Inflammatory macrophage (primary cell): ENCODE measurements at regions not wholly inside any gene's neighbourhood (a gene's known extent, or its start where the extent isn't known, plus 50 kb on each side); places are given as distances from the start of the nearest gene placed in this dataset.

ENCODE experiments used
- DNase-seq, 2 donors: peaks; one replicate each; pipeline ENCODE4 v3.0.0-alpha.2; 2020 to 2022

- DNase-seq: no peak
These were observed 192.4 kb upstream of the CSF3R start for GRCh38 chr1:36675106-36675505.

DNA sequence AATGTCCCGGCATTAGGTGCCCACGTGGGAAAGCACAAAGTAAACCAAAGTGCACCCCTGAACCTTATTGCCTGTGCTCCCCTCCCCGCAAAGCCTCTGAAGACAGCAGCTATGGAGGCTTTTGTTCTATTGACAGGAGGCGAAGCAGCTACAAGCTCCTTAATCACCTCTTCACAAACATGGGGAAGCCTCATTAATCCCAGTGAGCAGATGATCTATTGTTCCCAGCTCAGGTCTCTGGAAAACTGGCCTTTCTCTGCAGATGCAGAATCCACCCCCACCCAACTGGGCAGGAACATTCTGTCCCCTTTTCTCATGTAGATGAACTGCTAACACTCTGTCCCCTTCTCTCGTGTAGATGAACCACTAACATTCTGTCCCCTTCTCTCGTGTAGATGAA is 190.5 kb upstream of the CSF3R start:
- no peak for DNase-seq

DNA sequence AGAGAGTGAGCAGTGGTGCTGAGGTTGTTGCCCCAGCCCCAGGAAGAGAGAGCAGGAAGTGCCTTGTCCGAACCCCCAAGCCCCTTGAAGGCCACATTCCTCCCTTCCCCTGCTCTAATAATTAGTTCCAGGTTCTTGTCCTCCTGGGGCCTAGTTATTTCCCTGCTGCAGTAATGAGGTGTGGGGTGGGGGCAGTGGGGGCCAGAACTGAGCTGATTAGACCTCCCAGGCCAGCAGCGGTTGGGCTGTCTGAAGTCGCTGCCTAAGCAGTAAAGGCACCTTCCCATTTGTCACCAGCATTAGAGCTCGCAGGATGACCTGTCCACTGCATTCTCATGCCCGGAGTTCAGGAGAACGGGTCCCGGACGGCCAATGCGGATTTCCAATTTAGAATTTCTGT is 186.5 kb upstream of the CSF3R start:
- DNase-seq: no peak

DNA sequence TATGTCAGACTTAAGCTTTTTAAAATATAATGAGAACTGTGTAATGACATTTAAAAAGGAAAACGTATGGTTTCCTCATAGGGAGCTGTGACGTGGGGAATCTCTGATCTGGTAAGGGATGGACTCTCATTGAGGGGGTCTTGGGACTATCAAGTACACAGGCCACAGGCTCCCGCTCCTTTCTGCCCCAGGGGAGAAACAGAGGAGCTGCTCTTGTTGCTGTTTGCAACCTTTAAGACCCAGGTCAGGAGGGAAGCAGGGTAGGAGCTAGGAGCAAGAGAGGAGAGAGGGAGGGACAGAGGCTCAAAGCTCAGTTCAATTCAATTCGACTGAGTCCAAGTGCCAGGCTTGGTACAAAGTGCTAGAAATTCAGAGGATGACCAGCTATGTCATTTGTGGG is 185.1 kb upstream of the CSF3R start:
- no peak for DNase-seq

- DNase-seq: no peak
These were observed 184.5 kb upstream of the CSF3R start for GRCh38 chr1:36667256-36667655.

DNA sequence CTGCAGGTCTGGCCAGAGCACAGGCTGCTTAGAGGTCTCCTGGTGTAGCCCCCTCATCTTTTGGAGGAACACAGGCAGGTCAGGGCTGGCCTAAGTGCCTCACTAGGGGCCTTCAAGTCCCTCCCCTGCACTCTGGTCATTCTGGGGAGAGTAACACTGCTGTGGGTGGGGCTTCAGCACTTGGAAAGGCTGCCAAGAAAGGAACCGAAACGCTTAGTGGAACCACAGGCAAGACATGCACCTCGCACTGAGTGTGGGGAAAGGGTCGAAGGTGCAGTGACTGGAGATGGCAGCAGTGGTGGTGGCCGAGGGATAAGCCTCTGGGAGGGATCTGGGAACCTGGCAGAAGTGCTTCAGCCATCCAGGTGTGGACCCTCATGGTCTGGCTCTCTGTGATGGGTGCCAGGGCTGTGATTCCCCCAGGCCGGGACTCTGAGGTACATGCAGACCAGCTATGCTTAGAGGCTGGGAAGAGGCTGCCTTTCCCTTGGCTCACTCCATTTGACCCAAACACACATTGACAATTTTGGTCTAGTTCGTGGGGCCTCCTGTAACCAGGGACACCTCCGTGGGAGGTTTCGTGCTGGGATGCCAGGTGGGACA is 182.9 kb upstream of the CSF3R start:
- DNase-seq: no peak

GRCh38 chr1:36664571-36665287 is 182.0 kb upstream of the CSF3R start:
- no peak for DNase-seq

GRCh38 chr1:36663772-36664430 is 181.2 kb upstream of the CSF3R start:
- DNase-seq: no peak

DNA sequence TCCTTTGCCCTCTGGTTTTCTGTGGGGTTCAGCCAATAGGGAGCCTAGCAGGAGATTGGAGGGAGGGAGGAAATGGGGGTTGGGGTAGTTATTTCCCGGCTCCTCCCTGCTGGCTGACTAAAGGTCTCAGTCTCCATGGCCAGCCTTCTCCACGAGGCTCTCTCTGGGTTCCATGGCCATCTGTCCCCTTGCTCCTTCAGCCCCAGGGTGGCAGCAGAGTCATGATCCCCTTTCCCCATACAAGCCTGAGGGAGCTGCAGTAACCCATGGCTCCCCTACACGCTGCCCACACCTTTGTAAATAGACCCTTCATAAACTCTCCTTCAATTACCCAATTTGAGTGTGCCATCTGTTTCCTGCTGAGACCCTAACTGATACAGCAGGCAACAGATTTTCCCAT is 176.1 kb upstream of the CSF3R start:
- DNase-seq: no peak

DNA sequence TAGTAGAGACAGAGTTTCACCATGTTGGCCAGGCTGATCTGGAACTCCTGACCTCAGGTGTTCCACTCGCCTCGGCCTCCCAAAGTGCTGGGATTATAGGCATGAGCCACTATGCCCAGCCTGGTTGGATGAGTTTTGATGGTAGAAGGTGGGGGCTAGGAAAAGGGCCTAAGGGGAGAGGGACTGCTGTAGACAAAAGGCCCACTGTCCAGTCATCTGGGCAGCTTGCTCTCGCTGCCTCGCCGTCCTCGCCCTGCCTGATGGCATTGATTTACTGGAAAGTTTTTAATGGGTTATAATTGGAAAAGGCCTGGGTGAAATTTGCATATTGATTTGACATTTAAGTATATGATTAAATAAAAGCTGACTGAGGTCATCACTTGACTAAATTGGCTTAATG is 175.1 kb upstream of the CSF3R start:
- no peak for DNase-seq

- DNase-seq: no peak
These were observed 174.1 kb upstream of the CSF3R start for GRCh38 chr1:36656838-36657237.

DNA sequence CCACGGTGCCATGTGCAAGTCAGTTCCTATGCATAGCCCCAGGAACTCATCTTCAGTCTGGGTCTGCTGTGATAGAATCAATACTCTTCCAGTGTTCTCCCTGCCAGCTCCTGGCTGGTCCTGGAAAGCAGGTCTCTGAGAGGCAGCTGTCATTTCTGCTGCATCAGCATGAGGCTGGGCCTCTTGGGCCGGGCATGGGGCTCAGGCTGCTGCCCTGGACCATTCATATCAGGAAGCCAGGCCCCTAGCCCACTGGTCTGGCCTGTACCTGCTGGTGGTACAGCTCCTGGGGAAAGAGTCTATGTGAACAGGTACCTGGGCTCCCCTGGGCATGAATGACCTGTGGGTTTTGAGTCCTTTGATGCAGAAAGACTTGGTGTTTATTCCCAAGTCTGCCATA is 173.6 kb upstream of the CSF3R start:
- DNase-seq: no peak

GRCh38 chr1:36654586-36654985 is 171.9 kb upstream of the CSF3R start:
- no peak for DNase-seq

- DNase-seq: no peak
These were observed 171.1 kb upstream of the CSF3R start for GRCh38 chr1:36653850-36654249.

- DNase-seq: no peak
These were observed 169.9 kb upstream of the CSF3R start for GRCh38 chr1:36652586-36652985.

DNA sequence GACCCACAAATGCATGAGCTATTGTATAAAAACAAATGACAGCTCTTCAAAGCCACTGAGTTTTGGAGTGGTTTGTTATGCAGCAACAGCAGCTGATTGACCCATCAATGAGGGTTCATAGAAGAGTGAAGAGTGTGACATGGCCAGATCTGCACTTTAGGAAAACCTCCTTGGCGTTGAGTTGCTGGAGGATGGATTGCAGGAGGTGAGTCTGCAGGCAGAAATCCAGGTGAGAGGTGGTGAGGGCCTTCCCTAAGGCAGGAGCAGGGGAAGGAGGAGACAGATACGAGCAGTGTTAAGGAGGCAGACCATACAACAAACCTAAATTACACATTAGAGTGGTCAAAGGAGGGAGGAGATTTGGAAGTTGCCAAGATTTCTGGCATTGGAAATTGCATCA is 169.3 kb upstream of the CSF3R start:
- DNase-seq: no peak

DNA sequence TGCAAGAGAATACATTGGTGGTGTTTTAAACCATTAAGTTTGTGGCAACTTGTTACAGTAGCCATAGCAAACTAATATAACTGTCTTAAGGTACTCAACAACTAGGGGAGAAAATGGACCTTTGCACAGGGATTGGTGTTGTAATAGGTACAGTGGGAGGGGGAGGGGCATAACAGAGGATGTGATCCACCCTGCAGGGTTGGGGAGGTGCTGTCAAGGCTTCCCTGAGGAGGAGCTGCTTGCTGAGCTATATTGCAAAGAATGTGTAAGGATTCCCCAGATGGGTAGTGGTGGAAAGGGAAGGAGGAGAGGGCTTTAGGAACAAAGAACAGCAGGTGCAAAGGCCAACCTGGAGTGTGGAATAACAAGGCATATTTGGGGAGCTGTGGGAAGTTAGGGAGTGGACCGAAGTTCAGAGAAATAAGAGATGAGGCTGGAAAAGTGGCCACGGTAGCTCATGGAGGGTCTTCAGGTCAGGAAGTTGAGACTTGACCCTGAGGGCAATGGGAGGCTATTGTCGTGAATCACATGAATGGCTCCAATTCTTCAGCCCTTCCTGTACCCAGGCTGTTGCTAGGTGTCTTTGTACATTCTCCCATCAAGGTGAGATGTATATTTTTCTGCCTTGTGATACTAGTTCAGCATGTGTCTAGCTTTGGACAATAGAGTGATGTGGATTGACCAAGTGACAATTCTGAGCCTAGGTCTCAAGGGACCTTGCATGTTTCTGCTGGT is 168.6 kb upstream of the CSF3R start:
- no peak for DNase-seq

- DNase-seq: peak; percentile 49 to 62
These were observed 167.7 kb upstream of the CSF3R start for GRCh38 chr1:36650200-36651065.

GRCh38 chr1:36645867-36646266 is 163.2 kb upstream of the CSF3R start:
- DNase-seq: no peak

GRCh38 chr1:36644556-36644955 is 161.8 kb upstream of the CSF3R start:
- no peak for DNase-seq

GRCh38 chr1:36643371-36644270 is 160.9 kb upstream of the CSF3R start:
- no peak for DNase-seq
